ENCODE measurements at regions not wholly inside any gene's neighbourhood (a gene's known extent, or its start where the extent isn't known, plus 50 kb on each side); places are given as distances from the start of the nearest gene placed in this dataset.

DNA sequence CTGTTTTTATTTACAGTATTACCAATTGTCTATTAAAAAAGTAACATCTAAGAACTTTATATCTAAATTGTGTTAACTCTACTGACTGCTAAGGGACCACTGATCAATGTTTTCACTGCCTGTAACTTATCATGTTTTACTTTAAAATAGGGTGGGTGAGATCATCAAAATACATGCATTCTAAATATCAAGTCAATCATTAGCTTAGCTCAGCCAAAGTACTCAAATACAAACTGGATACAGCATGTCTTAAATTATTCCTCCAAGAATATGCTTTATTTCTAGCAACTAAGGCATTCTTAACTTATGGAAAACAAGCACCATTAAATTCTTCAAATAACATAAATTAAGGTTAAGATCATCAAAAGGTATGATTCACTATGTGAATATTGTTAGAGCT, 638.7 kb upstream of the RGS18 start:
- no peak overlapping the region for H3K23ac ChIP-seq (ENCODE audit: low read depth, low read length)
- H3K79me1 ChIP-seq (ENCODE audit: low read depth in 1 of 2, low read length in 2 of 2), result no peaks in the 10 kb centered on the region
- no peak overlapping the region for H2AFZ ChIP-seq (replicated peaks; ENCODE audit: low read length, poor library complexity)
- no peak overlapping the region for H3K14ac ChIP-seq (replicated peaks; ENCODE audit: low read depth, low read length)
- H2BK5ac ChIP-seq (ENCODE audit: low read depth, low read length, poor library complexity, severe bottlenecking), result no peak overlapping the region
- no peaks in the 10 kb centered on the region for H3K27me3 ChIP-seq (ENCODE audit: control insufficient read depth, insufficient read depth, low read length)
- no peaks in the 10 kb centered on the region for H3K9me1 ChIP-seq (ENCODE audit: insufficient read depth, low read length)
- H3K4me1 ChIP-seq (ENCODE audit: control insufficient read depth, insufficient read depth, low read length), result no peaks in the 10 kb centered on the region
- no peaks in the 10 kb centered on the region for H3K36me3 ChIP-seq (ENCODE audit: control insufficient read depth, insufficient read depth, low read length)
- intact Hi-C loops (cut with micrococcal nuclease), result no loop called here
- H4K20me1 ChIP-seq (ENCODE audit: insufficient read depth, low read length), result no peaks in the 10 kb centered on the region
- no peak for ATAC-seq (ENCODE audit: low read depth)
- H2AK9ac ChIP-seq (replicated peaks; ENCODE audit: low read depth, low read length, poor library complexity), result no peak overlapping the region
- DNase-seq, result no peak
- no peak overlapping the region for H3K9ac ChIP-seq (ENCODE audit: low read depth, low read length)
- no peak overlapping the region for H3K4me2 ChIP-seq (ENCODE audit: low read depth, low read length)
- in situ Hi-C loops (cut with MboI; ENCODE audit: low sequenced_read_pairs), result no loop called here
- H3K9me3 ChIP-seq (ENCODE audit: control insufficient read depth, insufficient read depth, low read length), result no peaks in the 10 kb centered on the region
- H4K91ac ChIP-seq (ENCODE audit: insufficient read depth, low read depth, low read length), result no peak overlapping the region
- H3K18ac ChIP-seq (ENCODE audit: low read depth, low read length), result no peak overlapping the region
- no peak overlapping the region for H4K8ac ChIP-seq (ENCODE audit: low read depth in 2 of 2, low read length in 2 of 2)
- TF ChIP-seq POLR2A (IDR thresholded peaks at IDR 0.05; ENCODE audit: low read depth, low read length), result no peak
- TF ChIP-seq MAFK (IDR thresholded peaks at IDR 0.05; ENCODE audit: low read depth, low read length), result no peak
- no peak for TF ChIP-seq CEBPB (IDR thresholded peaks at IDR 0.05; ENCODE audit: low read depth, low read length)
- no peak for TF ChIP-seq SMC3 (IDR thresholded peaks at IDR 0.05; ENCODE audit: low read depth, low read length)
- no peak overlapping the region for H3K56ac ChIP-seq (ENCODE audit: extremely low read depth, insufficient read depth, low read length)
- no peak overlapping the region for H2BK15ac ChIP-seq (ENCODE audit: low read depth, low read length)
- no peak overlapping the region for H3K4me3 ChIP-seq (ENCODE audit: insufficient read depth, low read depth, low read length)
- POLR2A ChIA-PET (ENCODE audit: unreplicated experiment), result no interaction called here
- no TSS peak for BruUV-seq (replicated peaks)
- H3K4ac ChIP-seq (ENCODE audit: low read depth, low read length), result no peak overlapping the region
- CTCF ChIA-PET, result no interaction called here
- no peak overlapping the region for H2AK5ac ChIP-seq (ENCODE audit: low read depth, low read length)
- H2BK20ac ChIP-seq (ENCODE audit: low read depth, low read length), result no peak overlapping the region
- H4K5ac ChIP-seq (ENCODE audit: low read depth, low read length), result no peak overlapping the region
- no peak overlapping the region for H2BK120ac ChIP-seq (ENCODE audit: low read depth, low read length)
- dilution Hi-C loops (cut with HindIII; ENCODE audit: low sequenced_read_pairs, unreplicated experiment), result no loop called here
- H3K27ac ChIP-seq (ENCODE audit: insufficient read depth, low read length), result no peak overlapping the region

Measured in IMR-90 (cell line).